ENCODE measurements at regions not wholly inside any gene's neighbourhood (a gene's known extent, or its start where the extent isn't known, plus 50 kb on each side); places are given as distances from the start of the nearest gene placed in this dataset.

GRCh38 chr18:72436401-72436800 is 107.7 kb downstream of the CBLN2 start:
- TF ChIP-seq POLR2A (IDR thresholded peaks at IDR 0.05), result no peak
- TF ChIP-seq, protein P1, sequence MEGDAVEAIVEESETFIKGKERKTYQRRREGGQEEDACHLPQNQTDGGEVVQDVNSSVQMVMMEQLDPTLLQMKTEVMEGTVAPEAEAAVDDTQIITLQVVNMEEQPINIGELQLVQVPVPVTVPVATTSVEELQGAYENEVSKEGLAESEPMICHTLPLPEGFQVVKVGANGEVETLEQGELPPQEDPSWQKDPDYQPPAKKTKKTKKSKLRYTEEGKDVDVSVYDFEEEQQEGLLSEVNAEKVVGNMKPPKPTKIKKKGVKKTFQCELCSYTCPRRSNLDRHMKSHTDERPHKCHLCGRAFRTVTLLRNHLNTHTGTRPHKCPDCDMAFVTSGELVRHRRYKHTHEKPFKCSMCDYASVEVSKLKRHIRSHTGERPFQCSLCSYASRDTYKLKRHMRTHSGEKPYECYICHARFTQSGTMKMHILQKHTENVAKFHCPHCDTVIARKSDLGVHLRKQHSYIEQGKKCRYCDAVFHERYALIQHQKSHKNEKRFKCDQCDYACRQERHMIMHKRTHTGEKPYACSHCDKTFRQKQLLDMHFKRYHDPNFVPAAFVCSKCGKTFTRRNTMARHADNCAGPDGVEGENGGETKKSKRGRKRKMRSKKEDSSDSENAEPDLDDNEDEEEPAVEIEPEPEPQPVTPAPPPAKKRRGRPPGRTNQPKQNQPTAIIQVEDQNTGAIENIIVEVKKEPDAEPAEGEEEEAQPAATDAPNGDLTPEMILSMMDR (IDR thresholded peaks at IDR 0.05), result no peak
